SU-DHL-6 (cell line): ENCODE measurements at regions not wholly inside any gene's neighbourhood (a gene's known extent, or its start where the extent isn't known, plus 50 kb on each side); places are given as distances from the start of the nearest gene placed in this dataset.

Experiments
- H2AFZ ChIP-seq: fragments of 200-600 bp; sonication (generic); 2 replicates; pipeline ENCODE4 v1.6.1; 2014; ENCODE audit warnings: low read depth, mild to moderate bottlenecking, moderate library complexity, mixed read lengths, antibody characterized with exemption, low read length; ENCODE audit not compliant: severe bottlenecking
- H3F3A ChIP-seq: fragments of 200-600 bp; shearing (Covaris generic); 2 replicates; pipeline ENCODE4 v1.6.0; 2016; ENCODE audit warnings: antibody characterized with exemption, mild to moderate bottlenecking; ENCODE audit not compliant: insufficient read depth
- H3K27ac ChIP-seq: fragments of 200-600 bp; sonication (generic); 2 replicates; pipeline ENCODE4 v1.5.1; 2016; ENCODE audit warnings: low read depth, mild to moderate bottlenecking, low read length, moderate library complexity, mixed read lengths
- H3K27me3 ChIP-seq: fragments of 200-600 bp; sonication (generic), shearing (Covaris generic); 2 replicates; pipeline ENCODE4 v1.6.0; 2014; ENCODE audit warnings: mild to moderate bottlenecking, low read length
- H3K36me3 ChIP-seq: fragments of 200-600 bp; sonication (generic); 2 replicates; pipeline ENCODE4 v1.6.1; 2014; ENCODE audit warnings: mild to moderate bottlenecking, low read length, mixed read lengths
- H3K4me2 ChIP-seq: fragments of 300-600, 200-600 bp; shearing (Covaris generic), sonication (generic); 2 replicates; pipeline ENCODE4 v1.6.0; 2014; ENCODE audit warnings: low read length, low read depth, mild to moderate bottlenecking; ENCODE audit not compliant: poor library complexity, severe bottlenecking
- H3K4me3 ChIP-seq: fragments of 200-600 bp; sonication (generic); 2 replicates; pipeline ENCODE4 v1.5.1; 2014; ENCODE audit warnings: antibody characterized with exemption, low read length, mild to moderate bottlenecking, mixed read lengths; ENCODE audit not compliant: insufficient read depth, poor library complexity, severe bottlenecking
- H3K79me2 ChIP-seq: fragments of 200-600 bp; sonication (generic); 2 replicates; pipeline ENCODE4 v1.6.1; 2014; ENCODE audit warnings: mild to moderate bottlenecking, low read length, moderate library complexity; ENCODE audit not compliant: insufficient read depth
- H3K9ac ChIP-seq: fragments of 200-600 bp; sonication (generic); 2 replicates; pipeline ENCODE4 v1.7.0; 2014; ENCODE audit warnings: mild to moderate bottlenecking, low read length
- H3K9me2 ChIP-seq: fragments of 200-600 bp; sonication (generic); replicated peaks from 2 replicates; pipeline ENCODE4 v1.6.1; 2014; ENCODE audit warnings: low read length; ENCODE audit not compliant: insufficient read depth
- H3K9me3 ChIP-seq: fragments of 200-600 bp; sonication (generic); 2 replicates; pipeline ENCODE4 v1.6.1; 2014; ENCODE audit warnings: low read length, mixed read lengths; ENCODE audit not compliant: insufficient read depth
- H4K20me1 ChIP-seq: fragments of 200-600 bp; sonication (generic); 2 replicates; pipeline ENCODE4 v1.6.1; 2014; ENCODE audit warnings: low read depth, mild to moderate bottlenecking, antibody characterized with exemption, low read length, moderate library complexity, mixed read lengths
- CTCF ChIP-seq: fragments of 200-600 bp; sonication (generic); IDR thresholded peaks from one replicate; pipeline ENCODE4 v1.5.1; 2017; ENCODE audit warnings: antibody characterized with exemption, mild to moderate bottlenecking, low read length, moderate library complexity; ENCODE audit not compliant: insufficient read depth, poor library complexity, severe bottlenecking
- EZH2phosphoT487 ChIP-seq: fragments of 200-600 bp; sonication (generic), shearing (Covaris generic); conservative IDR thresholded peaks from 2 replicates; pipeline ENCODE4 v1.6.1; 2018; ENCODE audit warnings: mild to moderate bottlenecking, antibody characterized with exemption, low read length, moderate library complexity, mixed read lengths

- no peak overlapping the region for H2AFZ ChIP-seq
- no peak overlapping the region for H3K9ac ChIP-seq
- no peak overlapping the region for H3K4me2 ChIP-seq
- no peaks in the 10 kb centered on the region for H3F3A ChIP-seq
- no peaks in the 10 kb centered on the region for H3K27me3 ChIP-seq
- TF ChIP-seq EZH2phosphoT487 (no peak), CTCF (no peak)
- no peaks in the 10 kb centered on the region for H3K79me2 ChIP-seq
- no peak overlapping the region for H3K27ac ChIP-seq
- H3K9me3 ChIP-seq, result no peaks in the 10 kb centered on the region
- no peaks in the 10 kb centered on the region for H3K36me3 ChIP-seq
- no peaks in the 10 kb centered on the region for H3K9me2 ChIP-seq
- H4K20me1 ChIP-seq, result no peaks in the 10 kb centered on the region
- no peak overlapping the region for H3K4me3 ChIP-seq
Measured at GRCh38 chr7:114108510-114108909, 189.7 kb upstream of the PPP1R3A start.

GRCh38 chr7:114107522-114107921, 188.7 kb upstream of the PPP1R3A start:
- H4K20me1 ChIP-seq, result no peaks in the 10 kb centered on the region
- no peaks in the 10 kb centered on the region for H3K79me2 ChIP-seq
- no peak overlapping the region for H3K4me3 ChIP-seq
- no peak overlapping the region for H3K27ac ChIP-seq
- H3F3A ChIP-seq, result no peaks in the 10 kb centered on the region
- H3K9me2 ChIP-seq, result no peaks in the 10 kb centered on the region
- H2AFZ ChIP-seq, result no peak overlapping the region
- no peak for TF ChIP-seq EZH2phosphoT487
- TF ChIP-seq CTCF, result no peak
- no peaks in the 10 kb centered on the region for H3K36me3 ChIP-seq
- H3K4me2 ChIP-seq, result no peak overlapping the region
- no peak overlapping the region for H3K9ac ChIP-seq
- H3K9me3 ChIP-seq, result no peaks in the 10 kb centered on the region
- H3K27me3 ChIP-seq, result no peaks in the 10 kb centered on the region

- H3K9ac ChIP-seq, result no peak overlapping the region
Measured at GRCh38 chr7:114104035-114104434, 185.2 kb upstream of the PPP1R3A start.

More at GRCh38 chr7:114104035-114104434, 185.2 kb upstream of the PPP1R3A start:
- Histone ChIP-seq H3K79me2 (no peaks in the 10 kb centered on the region), H4K20me1 (no peaks in the 10 kb centered on the region), H3K4me2 (no peak overlapping the region), H3K27me3 (no peaks in the 10 kb centered on the region), H3K27ac (no peak overlapping the region), H3K9me2 (no peaks in the 10 kb centered on the region; the same call in 1 of the 2 replicates), H3K36me3 (no peaks in the 10 kb centered on the region), H2AFZ (no peak overlapping the region), H3K9me3 (no peaks in the 10 kb centered on the region), H3K4me3 (no peak overlapping the region), H3F3A (no peaks in the 10 kb centered on the region)
- TF ChIP-seq CTCF, result no peak
- TF ChIP-seq EZH2phosphoT487, result no peak
